GM12878 (cell line): ENCODE measurements at regions not wholly inside any gene's neighbourhood (a gene's known extent, or its start where the extent isn't known, plus 50 kb on each side); places are given as distances from the start of the nearest gene placed in this dataset.

Experiments
- ATAC-seq: fragments of 200-7000 bp; cut with Tn5 transposase; 3 replicates; pipeline ENCODE4 v1.9.1; 2020; ENCODE audit warnings: mild to moderate bottlenecking, moderate library complexity
- BruUV-seq: library from RNA; stranded (reverse); fragments of 400-500 nt; replicated peaks from 2 replicates; lab custom pipeline; 2021; lab: Mats Ljungman, UMichigan
- CTCF ChIA-PET: fragments of 300-600 bp; sonication (Branson Sonifier 250); formaldehyde crosslinking; extraction: SDS; loops from one replicate; lab custom pipeline; 2021; ENCODE audit warnings: inconsistent platforms; lab: Yijun Ruan, JAX
- POLR2A ChIA-PET: fragments of 350-600 bp; formaldehyde crosslinking; extraction: SDS; loops from one replicate; lab custom pipeline; 2021; ENCODE audit warnings: inconsistent platforms; lab: Charles Lee
- RAD21 ChIA-PET: fragments of 300-600 bp; sonication (Branson Sonifier 250); formaldehyde crosslinking; loops from one replicate; lab custom pipeline; 2023; ENCODE audit warnings: antibody characterized with exemption; ENCODE audit not compliant: unreplicated experiment; lab: Charles Lee
- SMC1A ChIA-PET: fragments of 300-600 bp; sonication (Branson Sonifier 250); formaldehyde crosslinking; loops from one replicate; lab custom pipeline; 2023; ENCODE audit not compliant: unreplicated experiment, uncharacterized antibody; lab: Charles Lee
- DNase-seq: peaks from one replicate; pipeline ENCODE4 v3.0.0-alpha.2; 2011; ENCODE audit warnings: low read depth, low spot score
- FAIRE-seq: peaks from 3 replicates; lab custom pipeline; 2011; peaks lifted over from hg19 to GRCh38; lab: Jason Lieb, UNC
- H2AFZ ChIP-seq: 2 replicates; pipeline ENCODE4 v1.6.0; 2011; ENCODE audit warnings: low read depth, low read length, control low read depth; ENCODE audit not compliant: control insufficient read depth
- H3K27ac ChIP-seq: 2 replicates; pipeline ENCODE4 v1.5.1; 2011; ENCODE audit warnings: control low read depth; ENCODE audit not compliant: control insufficient read depth, insufficient read depth
- H3K27me3 ChIP-seq, 2 experiments: replicated peaks in 1 of 2; 2 replicates each; pipeline versions ENCODE4 v1.6.0 to v1.6.1; 2011; ENCODE audit warnings: low read length in 1 of 2; ENCODE audit not compliant: control insufficient read depth in 2 of 2, insufficient read depth in 2 of 2
- H3K36me3 ChIP-seq, 2 experiments: 2 replicates each; pipeline ENCODE4 v1.5.1; 2011; ENCODE audit warnings: low read length in 1 of 2; ENCODE audit not compliant: control insufficient read depth in 2 of 2, insufficient read depth in 2 of 2
- H3K4me1 ChIP-seq: 2 replicates; pipeline ENCODE4 v1.6.1; 2011; ENCODE audit warnings: mild to moderate bottlenecking, low read length, moderate library complexity, mixed read lengths; ENCODE audit not compliant: control insufficient read depth, insufficient read depth
- H3K4me2 ChIP-seq: 2 replicates; pipeline ENCODE4 v1.6.0; 2011; ENCODE audit warnings: control low read depth; ENCODE audit not compliant: control insufficient read depth, insufficient read depth
- H3K4me3 ChIP-seq: fragments of 200-600 bp; sonication (generic); 2 replicates; pipeline ENCODE4 v1.5.1; 2016
- H3K79me2 ChIP-seq: 2 replicates; pipeline ENCODE4 v1.6.0; 2011; ENCODE audit warnings: low read length; ENCODE audit not compliant: control insufficient read depth, insufficient read depth
- H3K9ac ChIP-seq: 2 replicates; pipeline ENCODE4 v1.8.0; 2011; ENCODE audit warnings: low read length, control low read depth, mixed read lengths; ENCODE audit not compliant: control insufficient read depth, insufficient read depth
- H3K9me3 ChIP-seq: replicated peaks from 3 replicates; pipeline ENCODE4 v1.5.1; 2011; ENCODE audit warnings: mild to moderate bottlenecking, low read length; ENCODE audit not compliant: control insufficient read depth, insufficient read depth
- H4K20me1 ChIP-seq: 2 replicates; pipeline ENCODE4 v1.6.0; 2011; ENCODE audit not compliant: control insufficient read depth, insufficient read depth
- BCL3 ChIP-seq: IDR thresholded peaks from 2 replicates; pipeline ENCODE4 v1.6.1; 2011; ENCODE audit warnings: borderline replicate concordance, low read depth, mild to moderate bottlenecking, moderate library complexity, low read length; ENCODE audit not compliant: insufficient read depth, poor library complexity, severe bottlenecking
- CREM ChIP-seq: IDR thresholded peaks from 2 replicates; pipeline ENCODE4 v1.6.1; 2014; ENCODE audit warnings: antibody characterized with exemption, low read depth
- DPF2 ChIP-seq: fragments of 450-650 bp; IDR thresholded peaks from 2 replicates; pipeline ENCODE4 v1.6.1; 2017; ENCODE audit warnings: mild to moderate bottlenecking
- EP300 ChIP-seq, 2 experiments: fragments of 150-350 bp in 1 of 2; IDR thresholded peaks; 2 replicates each; pipeline ENCODE4 v1.6.1; 2011 to 2012; ENCODE audit warnings: low read depth in 2 of 2, low read length in 2 of 2, borderline replicate concordance in 1 of 2, improper control_type of control experiment in 1 of 2, inconsistent platforms in 1 of 2; ENCODE audit not compliant: control insufficient read depth in 1 of 2
- EZH2 ChIP-seq: IDR thresholded peaks from 2 replicates; pipeline ENCODE4 v1.6.1; 2012; ENCODE audit warnings: low read depth, mild to moderate bottlenecking, control low read depth, inconsistent platforms, low read length, borderline replicate concordance; ENCODE audit not compliant: control insufficient read depth
- FOXK2 ChIP-seq: fragments of 450-650 bp; IDR thresholded peaks from 2 replicates; pipeline ENCODE4 v1.6.1; 2017; ENCODE audit warnings: mild to moderate bottlenecking, moderate library complexity
- KDM1A ChIP-seq: fragments of 200-600 bp; sonication (generic); IDR thresholded peaks from 2 replicates; pipeline ENCODE4 v1.6.1; 2016; ENCODE audit warnings: borderline replicate concordance
- MYC ChIP-seq: IDR thresholded peaks from 2 replicates; pipeline ENCODE4 v1.6.1; 2011; ENCODE audit warnings: mild to moderate bottlenecking, low read length, moderate library complexity, inconsistent platforms; ENCODE audit not compliant: insufficient read depth, insufficient replicate concordance, insufficient read length, severe bottlenecking
- NFXL1 ChIP-seq: fragments of 450-650 bp; IDR thresholded peaks from 2 replicates; pipeline ENCODE4 v1.6.1; 2017; ENCODE audit warnings: antibody characterized with exemption, mild to moderate bottlenecking, borderline replicate concordance
- POLR2AphosphoS2 ChIP-seq: IDR thresholded peaks from 2 replicates; pipeline ENCODE4 v1.6.1; 2011; ENCODE audit warnings: low read depth, mild to moderate bottlenecking, low read length, improper control_type of control experiment, moderate library complexity
- RB1 ChIP-seq: fragments of 450-650 bp; formaldehyde crosslinking; IDR thresholded peaks from 2 replicates; pipeline ENCODE4 v1.6.1; 2017; ENCODE audit warnings: mild to moderate bottlenecking, borderline replicate concordance
- STAT3 ChIP-seq: IDR thresholded peaks from 2 replicates; pipeline ENCODE4 v1.6.1; 2011; ENCODE audit warnings: low read depth, low read length, improper control_type of control experiment
- ZNF207 ChIP-seq: fragments of 450-650 bp; IDR thresholded peaks from 2 replicates; pipeline ENCODE4 v1.6.1; 2014; ENCODE audit warnings: antibody characterized with exemption, mild to moderate bottlenecking, borderline replicate concordance
- ZNF592 ChIP-seq: fragments of 450-650 bp; IDR thresholded peaks from 2 replicates; pipeline ENCODE4 v1.6.1; 2017; ENCODE audit warnings: mild to moderate bottlenecking, moderate library complexity
- WGBS: methylation state at CpG from one replicate; pipeline ENCODE4 v1.1.6; 2016; ENCODE audit warnings: low lambda C conversion rate; ENCODE audit not compliant: insufficient replicate concordance, insufficient coverage; ENCODE audit errors: missing lambda C conversion rate; 5-methylcytosine and 5-hydroxymethylcytosine counted together
- in situ Hi-C: fragments of 300-500 bp; cut with MboI; formaldehyde crosslinking; loops from 9 replicates; pipeline ENCODE4 v1.14.3; 2018; ENCODE audit warnings: mixed read lengths
- intact Hi-C: fragments of 100-400 bp; cut with micrococcal nuclease; formaldehyde crosslinking; loops from one replicate; pipeline ENCODE4 v1.14.2; 2022; ENCODE audit not compliant: unreplicated experiment

GRCh38 chr7:86313842-86314241 is 329.9 kb upstream of the GRM3 start:
- no peak overlapping the region for H3K9ac ChIP-seq
- H3K36me3 ChIP-seq = no peaks in the 10 kb centered on the region
- no peaks in the 10 kb centered on the region for H3K79me2 ChIP-seq
- no TSS peak for BruUV-seq
- no peak overlapping the region for H3K4me2 ChIP-seq
- ChIA-PET RAD21 (no interaction called here), CTCF (interaction anchor here (1.4 kb wide), 1 partner anchor 10 kb away, joined by 3 read pairs; no protein-coding TSS in a partner anchor), SMC1A (no interaction called here)
- H2AFZ ChIP-seq = no peak overlapping the region
- ATAC-seq (no peak), FAIRE-seq (no peak)
- no peaks in the 10 kb centered on the region for H3K9me3 ChIP-seq
- H4K20me1 ChIP-seq = no peaks in the 10 kb centered on the region
- WGBS = 22% methylated on average over 2 of the region's 2 CpGs
- in situ Hi-C loops = no loop called here
- TF ChIP-seq CREM (no peak), EZH2 (no peak), MYC (no peak), POLR2AphosphoS2 (no peak), FOXK2 (no peak), ZNF207 (no peak), KDM1A (no peak), RB1 (no peak)
- TF ChIP-seq, all 136 proteins: peak for 0
- no peak overlapping the region for H3K27ac ChIP-seq
- POLR2A ChIA-PET = no interaction called here
- no peaks in the 10 kb centered on the region for H3K4me1 ChIP-seq
- intact Hi-C loops = no loop called here
- no peak for DNase-seq
- H3K4me3 ChIP-seq = no peak overlapping the region
- H3K27me3 ChIP-seq = no peaks in the 10 kb centered on the region

GRCh38 chr7:86301301-86301700 is 342.4 kb upstream of the GRM3 start:
- Histone ChIP-seq H3K4me1 (no peaks in the 10 kb centered on the region), H3K9ac (no peak overlapping the region), H3K9me3 (no peaks in the 10 kb centered on the region), H2AFZ (no peak overlapping the region), H3K4me2 (no peak overlapping the region), H3K27ac (no peak overlapping the region), H3K79me2 (no peaks in the 10 kb centered on the region), H3K36me3 (no peaks in the 10 kb centered on the region), H4K20me1 (no peaks in the 10 kb centered on the region), H3K4me3 (no peak overlapping the region), H3K27me3 (no peaks in the 10 kb centered on the region)
- POLR2A ChIA-PET = interaction anchor here (0.6 kb wide), 1 partner anchor 375 kb away, joined by 3 read pairs; no protein-coding TSS in a partner anchor
- RAD21 ChIA-PET = no interaction called here
- CTCF ChIA-PET = no interaction called here
- no TSS peak for BruUV-seq
- DNase-seq (no peak), ATAC-seq (no peak), FAIRE-seq (no peak)
- intact Hi-C loops (no loop called here), in situ Hi-C loops (no loop called here)
- 0% methylated on average over 3 of the region's 3 CpGs for WGBS
- SMC1A ChIA-PET = no interaction called here
- TF ChIP-seq EP300 (IDR thresholded peaks at IDR 0.05; ENCODE audit: borderline replicate concordance in 1 of 2, control insufficient read depth in 1 of 2, low read depth in 2 of 2, low read length in 2 of 2) = no peak
- TF ChIP-seq STAT3 = no peak
- no peak for TF ChIP-seq ZNF592
- TF ChIP-seq DPF2 = no peak
- no peak for TF ChIP-seq BCL3
- TF ChIP-seq NFXL1 = no peak
